ENCODE measurements at regions not wholly inside any gene's neighbourhood (a gene's known extent, or its start where the extent isn't known, plus 50 kb on each side); places are given as distances from the start of the nearest gene placed in this dataset.
A peak's percentile ranks its signal among the peaks of the same experiment; 100 is the strongest.

GRCh38 chr10:78895469-78895868 lies 173.3 kb upstream of the ZMIZ1 start:
- no peak overlapping the region for H3K27ac ChIP-seq
- H3K9me3 ChIP-seq, result no peaks in the 10 kb centered on the region
- TF ChIP-seq POLR2A (IDR thresholded peaks at IDR 0.05), result no peak
- TF ChIP-seq EP300 (IDR thresholded peaks at IDR 0.05), result no peak
- no peak for TF ChIP-seq CTCF (IDR thresholded peaks at IDR 0.05)
- H3K4me1 ChIP-seq, result peaks cover 0 to 16% (median 0%) of the 10 kb centered on the region in 4 donors
- no peak overlapping the region for H3K4me3 ChIP-seq
- H3K36me3 ChIP-seq, result no peaks in the 10 kb centered on the region
- no peaks in the 10 kb centered on the region for H3K27me3 ChIP-seq
- DNase-seq (ENCODE audit: low spot score in 2 of 2), result no peak
- 87 to 90% methylated on average over 8 of the region's 8 CpGs for WGBS, 2 donors

- TF ChIP-seq EP300 (IDR thresholded peaks at IDR 0.05), result no peak
Observed at GRCh38 chr10:78896159-78896928, 172.4 kb upstream of the ZMIZ1 start.

GRCh38 chr10:78898341-78899097 lies 170.2 kb upstream of the ZMIZ1 start:
- no peak for DNase-seq (ENCODE audit: low spot score in 2 of 2)
- WGBS, 2 donors, result 92 to 94% methylated on average over 13 of the region's 13 CpGs

More at GRCh38 chr10:78896159-78896928, 172.4 kb upstream of the ZMIZ1 start:
- DNase-seq (ENCODE audit: low spot score in 2 of 2), result no peak
- 72 to 78% methylated on average over 12 of the region's 12 CpGs for WGBS, 2 donors
- Histone ChIP-seq H3K27me3 (no peaks in the 10 kb centered on the region), H3K4me1 (peaks cover 0 to 20% (median 0%) of the 10 kb centered on the region in 4 donors), H3K9me3 (no peaks in the 10 kb centered on the region), H3K27ac (no peak overlapping the region), H3K4me3 (no peak overlapping the region), H3K36me3 (no peaks in the 10 kb centered on the region)

GRCh38 chr10:78899098-78899754 lies 169.5 kb upstream of the ZMIZ1 start:
- H3K36me3 ChIP-seq, result no peaks in the 10 kb centered on the region
- no peak overlapping the region for H3K4me3 ChIP-seq
- TF ChIP-seq POLR2A (IDR thresholded peaks at IDR 0.05) (no peak), EP300 (IDR thresholded peaks at IDR 0.05) (no peak), CTCF (IDR thresholded peaks at IDR 0.05) (no peak)
- WGBS, 2 donors, result 81% methylated on average over 7 of the region's 7 CpGs
- H3K4me1 ChIP-seq, result peaks cover 0 to 20% (median 0%) of the 10 kb centered on the region in 4 donors
- DNase-seq (ENCODE audit: low spot score in 2 of 2), result no peak
- H3K27me3 ChIP-seq, result no peaks in the 10 kb centered on the region
- peak overlapping the region in 1 of 4 donors; percentile 61 for H3K27ac ChIP-seq
- H3K9me3 ChIP-seq, result no peaks in the 10 kb centered on the region

More at GRCh38 chr10:78898341-78899097, 170.2 kb upstream of the ZMIZ1 start:
- Histone ChIP-seq H3K4me1 (peaks cover 0 to 20% (median 0%) of the 10 kb centered on the region in 4 donors), H3K27me3 (no peaks in the 10 kb centered on the region), H3K27ac (no peak overlapping the region), H3K9me3 (no peaks in the 10 kb centered on the region), H3K36me3 (no peaks in the 10 kb centered on the region), H3K4me3 (no peak overlapping the region)
- TF ChIP-seq POLR2A (IDR thresholded peaks at IDR 0.05) (no peak), EP300 (IDR thresholded peaks at IDR 0.05) (no peak), CTCF (IDR thresholded peaks at IDR 0.05) (no peak)

- Histone ChIP-seq H3K27ac (peak overlapping the region in 2 of 4 donors; percentile 43 to 61), H3K4me1 (peaks cover 0 to 20% (median 0%) of the 10 kb centered on the region in 4 donors), H3K9me3 (no peaks in the 10 kb centered on the region), H3K4me3 (no peak overlapping the region), H3K27me3 (no peaks in the 10 kb centered on the region), H3K36me3 (no peaks in the 10 kb centered on the region)
- TF ChIP-seq CTCF (IDR thresholded peaks at IDR 0.05) (no peak), EP300 (IDR thresholded peaks at IDR 0.05) (peak in 1 of 2 donors; percentile 60)
- 61 to 81% methylated on average over 11 of the region's 11 CpGs for WGBS, 2 donors
- peak; percentile 53 to 58 for DNase-seq (ENCODE audit: low spot score in 2 of 2)
Observed at GRCh38 chr10:78899996-78900714, 168.6 kb upstream of the ZMIZ1 start.

Measured in tibial nerve (tissue), 4 donors.